Natural killer cell (primary cell): ENCODE measurements at regions not wholly inside any gene's neighbourhood (a gene's known extent, or its start where the extent isn't known, plus 50 kb on each side); places are given as distances from the start of the nearest gene placed in this dataset.

ENCODE experiments used
- ATAC-seq, 3 donors: fragments of 150-1000 bp in 2 of 3; fragments of 200-7000 bp in 1 of 3; cut with Tn5 transposase; 1 replicate in 1 of 3; 2 replicates in 2 of 3; pipeline ENCODE4 v1.10.0; 2021; ENCODE audit warnings: mild to moderate bottlenecking in 2 of 3, moderate library complexity in 2 of 3
- DNase-seq, 2 donors: peaks; one replicate each; pipeline versions ENCODE4 v3.0.0 to v3.0.0-alpha.2; 2013 to 2021; ENCODE audit warnings: mixed read lengths in 1 of 2
- H3K27ac ChIP-seq: one replicate; pipeline ENCODE4 v1.5.1; 2013; ENCODE audit warnings: mild to moderate bottlenecking, low read length
- H3K27me3 ChIP-seq: one replicate; pipeline ENCODE4 v1.6.1; 2013; ENCODE audit warnings: low read length; ENCODE audit not compliant: control insufficient read depth, insufficient read depth
- H3K36me3 ChIP-seq: one replicate; pipeline ENCODE4 v1.6.1; 2013; ENCODE audit warnings: low read length; ENCODE audit not compliant: control insufficient read depth, insufficient read depth
- H3K4me1 ChIP-seq: one replicate; pipeline ENCODE4 v1.6.1; 2013; ENCODE audit warnings: low read length; ENCODE audit not compliant: control insufficient read depth, insufficient read depth
- H3K4me3 ChIP-seq: one replicate; pipeline ENCODE4 v1.5.1; 2013; ENCODE audit warnings: low read length
- H3K9me3 ChIP-seq: one replicate; pipeline ENCODE4 v1.6.1; 2013; ENCODE audit warnings: low read length; ENCODE audit not compliant: control insufficient read depth, insufficient read depth
- H3K27ac Mint-ChIP-seq, 2 donors: one replicate each; pipeline ENCODE4 v1.8.0; 2022; ENCODE audit warnings: mild to moderate bottlenecking in 2 of 2, mixed read lengths in 2 of 2, moderate library complexity in 1 of 2
- H3K27me3 Mint-ChIP-seq, 2 donors: one replicate each; pipeline ENCODE4 v1.8.0; 2022; ENCODE audit warnings: low read depth in 2 of 2, mixed read lengths in 2 of 2
- H3K36me3 Mint-ChIP-seq: one replicate; pipeline ENCODE4 v1.8.0; 2022; ENCODE audit warnings: mixed read lengths
- H3K4me1 Mint-ChIP-seq, 2 donors: one replicate each; pipeline ENCODE4 v1.8.0; 2022; ENCODE audit warnings: mixed read lengths in 2 of 2
- H3K4me3 Mint-ChIP-seq: one replicate; pipeline ENCODE4 v1.8.0; 2022; ENCODE audit warnings: mild to moderate bottlenecking, moderate library complexity, mixed read lengths
- H3K9me3 Mint-ChIP-seq, 2 donors: one replicate each; pipeline ENCODE4 v1.8.0; 2022; ENCODE audit warnings: mixed read lengths in 2 of 2
- CTCF ChIP-seq: fragments of 200-600 bp; IDR thresholded peaks from one replicate; pipeline ENCODE4 v1.8.0; 2022; ENCODE audit warnings: antibody characterized with exemption
- WGBS: methylation state at CpG from one replicate; pipeline ENCODE4 v1.1.7; 2013; ENCODE audit warnings: missing lambda C conversion rate; ENCODE audit not compliant: insufficient coverage; 5-methylcytosine and 5-hydroxymethylcytosine counted together
- intact Hi-C: fragments of 100-400 bp; cut with micrococcal nuclease; formaldehyde crosslinking; loops from one replicate; pipeline ENCODE4 v1.14.2; 2022

GRCh38 chr2:129887688-129888266 lies 91.7 kb upstream of the RAB6C start:
- Mint-ChIP-seq H3K27me3 (peaks cover 22 to 35% of the 10 kb centered on the region in 2 donors), H3K9me3 (no peaks in the 10 kb centered on the region), H3K27ac (no peak overlapping the region), H3K36me3 (no peaks in the 10 kb centered on the region), H3K4me1 (no peaks in the 10 kb centered on the region), H3K4me3 (no peak overlapping the region)
- no peaks in the 10 kb centered on the region for H3K36me3 ChIP-seq
- H3K4me1 ChIP-seq: no peaks in the 10 kb centered on the region
- 41% methylated on average over 2 of the region's 3 CpGs for WGBS
- ATAC-seq (no peak), DNase-seq (no peak)
- H3K9me3 ChIP-seq: no peaks in the 10 kb centered on the region
- no peak for TF ChIP-seq CTCF
- no peak overlapping the region for H3K4me3 ChIP-seq
- intact Hi-C loops: no loop called here
- no peaks in the 10 kb centered on the region for H3K27me3 ChIP-seq
- no peak overlapping the region for H3K27ac ChIP-seq

GRCh38 chr2:129888461-129888860 lies 91.0 kb upstream of the RAB6C start:
- intact Hi-C loops: no loop called here
- ATAC-seq: no peak
- Mint-ChIP-seq H3K27ac (no peak overlapping the region), H3K27me3 (peaks cover 22 to 35% of the 10 kb centered on the region in 2 donors), H3K9me3 (no peaks in the 10 kb centered on the region), H3K4me3 (no peak overlapping the region), H3K4me1 (no peaks in the 10 kb centered on the region), H3K36me3 (no peaks in the 10 kb centered on the region)
- no peak overlapping the region for H3K4me3 ChIP-seq
- H3K27me3 ChIP-seq: no peaks in the 10 kb centered on the region
- no peaks in the 10 kb centered on the region for H3K4me1 ChIP-seq
- no peaks in the 10 kb centered on the region for H3K36me3 ChIP-seq
- WGBS: 78% methylated on average over 4 of the region's 4 CpGs
- DNase-seq: no peak
- no peak overlapping the region for H3K27ac ChIP-seq
- TF ChIP-seq CTCF: no peak
- no peaks in the 10 kb centered on the region for H3K9me3 ChIP-seq

- WGBS: 80% methylated on average over 2 of the region's 2 CpGs
- Histone ChIP-seq H3K4me3 (no peak overlapping the region), H3K4me1 (no peaks in the 10 kb centered on the region), H3K9me3 (no peaks in the 10 kb centered on the region), H3K36me3 (no peaks in the 10 kb centered on the region), H3K27me3 (no peaks in the 10 kb centered on the region), H3K27ac (no peak overlapping the region)
- intact Hi-C loops: no loop called here
- no peak for TF ChIP-seq CTCF
- no peak overlapping the region for H3K27ac Mint-ChIP-seq
- DNase-seq: no peak
- no peaks in the 10 kb centered on the region for H3K4me1 Mint-ChIP-seq
- H3K4me3 Mint-ChIP-seq: no peak overlapping the region
- H3K36me3 Mint-ChIP-seq: no peaks in the 10 kb centered on the region
- ATAC-seq: no peak
- H3K27me3 Mint-ChIP-seq: peaks cover 22 to 35% of the 10 kb centered on the region in 2 donors
- H3K9me3 Mint-ChIP-seq: no peaks in the 10 kb centered on the region
Measured at GRCh38 chr2:129888896-129889295, 90.6 kb upstream of the RAB6C start.
